Mesenchymal stem cell (in vitro differentiated cells and primary cell): ENCODE measurements at regions not wholly inside any gene's neighbourhood (a gene's known extent, or its start where the extent isn't known, plus 50 kb on each side); places are given as distances from the start of the nearest gene placed in this dataset.

Experiments used
- DNase-seq: peaks from one replicate; pipeline ENCODE4 v3.0.0-alpha.2; 2013
- H2AFZ ChIP-seq: one replicate; pipeline ENCODE4 v1.6.1; 2013; ENCODE audit warnings: low read depth, mild to moderate bottlenecking, control low read depth, inconsistent platforms, low read length, moderate library complexity
- H2AK5ac ChIP-seq: 2 replicates; pipeline ENCODE4 v1.6.1; 2013; ENCODE audit warnings: low read length, moderate library complexity, mild to moderate bottlenecking, inconsistent platforms; ENCODE audit not compliant: severe bottlenecking
- H2BK120ac ChIP-seq: one replicate; pipeline ENCODE4 v1.6.1; 2013; ENCODE audit warnings: low read depth, mild to moderate bottlenecking, inconsistent platforms, low read length, moderate library complexity
- H2BK12ac ChIP-seq, 2 experiments: one replicate each; pipeline ENCODE4 v1.6.1; 2013; ENCODE audit warnings: inconsistent platforms in 2 of 2, low read length in 2 of 2, mild to moderate bottlenecking in 2 of 2, moderate library complexity in 2 of 2, control low read depth in 1 of 2
- H2BK15ac ChIP-seq: one replicate; pipeline ENCODE4 v1.6.1; 2013; ENCODE audit warnings: mild to moderate bottlenecking, low read depth, inconsistent platforms; ENCODE audit not compliant: poor library complexity, severe bottlenecking
- H2BK5ac ChIP-seq: 2 replicates; pipeline ENCODE4 v1.6.1; 2013; ENCODE audit warnings: low read depth, mild to moderate bottlenecking, low read length, control low read depth, inconsistent platforms; ENCODE audit not compliant: poor library complexity, severe bottlenecking
- H3K14ac ChIP-seq, 2 experiments: one replicate each; pipeline ENCODE4 v1.6.1; 2013; ENCODE audit warnings: inconsistent platforms in 2 of 2, low read length in 2 of 2, control low read depth in 1 of 2, mild to moderate bottlenecking in 1 of 2, moderate library complexity in 1 of 2
- H3K18ac ChIP-seq, 2 experiments: one replicate each; pipeline ENCODE4 v1.6.1; 2013; ENCODE audit warnings: inconsistent platforms in 2 of 2, low read length in 2 of 2, control low read depth in 1 of 2, low read depth in 1 of 2, mild to moderate bottlenecking in 1 of 2
- H3K23ac ChIP-seq, 2 experiments: one replicate each; pipeline ENCODE4 v1.6.1; 2013; ENCODE audit warnings: inconsistent platforms in 2 of 2, low read length in 2 of 2, mild to moderate bottlenecking in 2 of 2, moderate library complexity in 2 of 2, control low read depth in 1 of 2
- H3K27ac ChIP-seq: 2 replicates; pipeline ENCODE4 v1.5.1; 2013; ENCODE audit warnings: mild to moderate bottlenecking, moderate library complexity, low read length, control low read depth, inconsistent platforms; ENCODE audit not compliant: poor library complexity, severe bottlenecking
- H3K27me3 ChIP-seq, 2 experiments: 2 replicates each; pipeline versions ENCODE4 v1.6.1 to v1.7.0; 2013; ENCODE audit warnings: low read length in 2 of 2, mild to moderate bottlenecking in 2 of 2, moderate library complexity in 2 of 2, control low read depth in 1 of 2, inconsistent platforms in 1 of 2; ENCODE audit not compliant: control insufficient read depth in 1 of 2, insufficient read depth in 1 of 2
- H3K36me3 ChIP-seq, 2 experiments: 2 replicates each; pipeline versions ENCODE4 v1.6.1 to v1.7.0; 2013; ENCODE audit warnings: low read length in 2 of 2, control low read depth in 1 of 2, inconsistent platforms in 1 of 2, low read depth in 1 of 2, mild to moderate bottlenecking in 1 of 2; ENCODE audit not compliant: insufficient read depth in 2 of 2, control insufficient read depth in 1 of 2
- H3K4ac ChIP-seq, 2 experiments: one replicate each; pipeline ENCODE4 v1.6.1; 2013; ENCODE audit warnings: inconsistent platforms in 2 of 2, low read length in 2 of 2, mild to moderate bottlenecking in 2 of 2, moderate library complexity in 2 of 2, control low read depth in 1 of 2, low read depth in 1 of 2
- H3K4me1 ChIP-seq: 2 replicates; pipeline ENCODE4 v1.6.1; 2013; ENCODE audit warnings: low read depth, low read length, control low read depth; ENCODE audit not compliant: control insufficient read depth, insufficient read depth
- H3K4me2 ChIP-seq: 2 replicates; pipeline ENCODE4 v1.6.1; 2013; ENCODE audit warnings: low read length, mild to moderate bottlenecking, inconsistent platforms; ENCODE audit not compliant: poor library complexity, severe bottlenecking
- H3K4me3 ChIP-seq, 2 experiments: 2 replicates each; pipeline versions ENCODE4 v1.5.1 to v1.7.0; 2013; ENCODE audit warnings: low read length in 2 of 2, mild to moderate bottlenecking in 2 of 2, control low read depth in 1 of 2, low read depth in 1 of 2; ENCODE audit not compliant: insufficient read depth in 1 of 2
- H3K79me1 ChIP-seq: replicated peaks from 2 replicates; pipeline ENCODE4 v1.6.1; 2013; ENCODE audit warnings: mild to moderate bottlenecking, control low read depth, low read length, inconsistent platforms; ENCODE audit not compliant: poor library complexity, severe bottlenecking
- H3K9ac ChIP-seq: 2 replicates; pipeline ENCODE4 v1.7.0; 2013; ENCODE audit warnings: mild to moderate bottlenecking, low read length, moderate library complexity
- H3K9me3 ChIP-seq: 2 replicates; pipeline ENCODE4 v1.7.0; 2013; ENCODE audit warnings: mild to moderate bottlenecking, low read length; ENCODE audit not compliant: control insufficient read depth
- H4K8ac ChIP-seq: one replicate; pipeline ENCODE4 v1.6.1; 2013; ENCODE audit warnings: inconsistent platforms, mild to moderate bottlenecking, low read length, moderate library complexity
- H4K91ac ChIP-seq: one replicate; pipeline ENCODE4 v1.6.1; 2013; ENCODE audit warnings: mild to moderate bottlenecking, low read length, inconsistent platforms
- WGBS: methylation state at CpG from one replicate; pipeline ENCODE4 v1.1.7; 2013; ENCODE audit warnings: mixed read lengths; 5-methylcytosine and 5-hydroxymethylcytosine counted together

GRCh38 chrX:15931362-15931761 is 76.7 kb upstream of the AP1S2 start:
- DNase-seq, result no peak
- Histone ChIP-seq H4K8ac (no peak overlapping the region), H3K14ac (no peak overlapping the region), H3K9ac (no peak overlapping the region), H2BK5ac (no peak overlapping the region), H2AFZ (no peak overlapping the region), H3K27me3 (peaks cover 0 to 24% of the 10 kb centered on the region in 2 experiments), H3K4me2 (no peak overlapping the region), H3K36me3 (no peaks in the 10 kb centered on the region), H2BK120ac (no peak overlapping the region), H3K4me1 (peaks cover 3% of the 10 kb centered on the region), H3K79me1 (no peaks in the 10 kb centered on the region), H3K18ac (no peak overlapping the region), H2BK15ac (no peak overlapping the region), H3K4ac (no peak overlapping the region), H3K23ac (no peak overlapping the region), H4K91ac (no peak overlapping the region), H2BK12ac (no peak overlapping the region), H3K9me3 (no peaks in the 10 kb centered on the region), H3K4me3 (no peak overlapping the region), H3K27ac (no peak overlapping the region), H2AK5ac (no peak overlapping the region)
- WGBS, result 14% methylated on average over 1 of the region's 3 CpGs

GRCh38 chrX:15930585-15930984 is 76.0 kb upstream of the AP1S2 start:
- Histone ChIP-seq H3K36me3 (no peaks in the 10 kb centered on the region), H3K4me2 (no peak overlapping the region), H4K91ac (no peak overlapping the region), H3K14ac (no peak overlapping the region), H3K27me3 (peaks cover 0 to 21% of the 10 kb centered on the region in 2 experiments), H2BK5ac (no peak overlapping the region), H2BK120ac (no peak overlapping the region), H3K4ac (no peak overlapping the region), H3K18ac (no peak overlapping the region), H3K4me3 (no peak overlapping the region), H2BK15ac (no peak overlapping the region), H3K9ac (no peak overlapping the region), H4K8ac (no peak overlapping the region), H3K23ac (no peak overlapping the region), H2BK12ac (no peak overlapping the region), H3K27ac (no peak overlapping the region), H2AFZ (no peak overlapping the region), H3K4me1 (peaks cover 3% of the 10 kb centered on the region), H2AK5ac (no peak overlapping the region), H3K79me1 (no peaks in the 10 kb centered on the region), H3K9me3 (no peaks in the 10 kb centered on the region)
- WGBS, result 20% methylated on average over 2 of the region's 5 CpGs
- peak; percentile 44 for DNase-seq

GRCh38 chrX:15929194-15929593 is 74.6 kb upstream of the AP1S2 start:
- Histone ChIP-seq H4K91ac (no peak overlapping the region), H3K23ac (no peak overlapping the region), H3K14ac (no peak overlapping the region), H4K8ac (no peak overlapping the region), H2BK15ac (no peak overlapping the region), H3K9ac (no peak overlapping the region), H2BK120ac (no peak overlapping the region), H3K27ac (no peak overlapping the region), H2BK5ac (no peak overlapping the region), H3K36me3 (no peaks in the 10 kb centered on the region), H3K79me1 (no peaks in the 10 kb centered on the region), H3K9me3 (no peaks in the 10 kb centered on the region), H2AFZ (no peak overlapping the region), H3K4me3 (no peak overlapping the region), H2BK12ac (no peak overlapping the region), H3K18ac (no peak overlapping the region), H3K4me1 (peaks cover 3% of the 10 kb centered on the region), H3K4me2 (no peak overlapping the region), H2AK5ac (no peak overlapping the region), H3K4ac (no peak overlapping the region), H3K27me3 (peaks cover 0 to 20% of the 10 kb centered on the region in 2 experiments)
- WGBS, result 80% methylated on average over 1 of the region's 2 CpGs
- no peak for DNase-seq

- H2BK12ac ChIP-seq, result no peak overlapping the region
- H3K36me3 ChIP-seq, result no peaks in the 10 kb centered on the region
- H4K8ac ChIP-seq, result no peak overlapping the region
- H3K27me3 ChIP-seq, result peaks cover 0 to 19% of the 10 kb centered on the region in 2 experiments
- no peak overlapping the region for H2BK15ac ChIP-seq
- H2BK5ac ChIP-seq, result no peak overlapping the region
- H2AK5ac ChIP-seq, result no peak overlapping the region
- no peak overlapping the region for H3K18ac ChIP-seq
- no peak overlapping the region for H3K4me3 ChIP-seq
- H2BK120ac ChIP-seq, result no peak overlapping the region
- no peak overlapping the region for H3K9ac ChIP-seq
- no peak overlapping the region for H2AFZ ChIP-seq
- H3K23ac ChIP-seq, result no peak overlapping the region
- no peak for DNase-seq
- no peaks in the 10 kb centered on the region for H3K9me3 ChIP-seq
- 95% methylated on average over 1 of the region's 1 CpG for WGBS
- H4K91ac ChIP-seq, result no peak overlapping the region
- no peak overlapping the region for H3K4me2 ChIP-seq
- H3K27ac ChIP-seq, result no peak overlapping the region
- H3K4ac ChIP-seq, result no peak overlapping the region
- no peaks in the 10 kb centered on the region for H3K79me1 ChIP-seq
- H3K14ac ChIP-seq, result no peak overlapping the region
- peaks cover 3% of the 10 kb centered on the region for H3K4me1 ChIP-seq
Measured at GRCh38 chrX:15926622-15927021, 72.0 kb upstream of the AP1S2 start.
